GM18867 (cell line): ENCODE measurements at regions not wholly inside any gene's neighbourhood (a gene's known extent, or its start where the extent isn't known, plus 50 kb on each side); places are given as distances from the start of the nearest gene placed in this dataset.
"Not testable (repeated sequence)": the region's sequence is repeated elsewhere in the genome, so short reads cannot be mapped to it uniquely, and the experiment has no call there.

Experiments
- ATAC-seq: cut with Tn5 transposase; IDR thresholded peaks from one replicate; pipeline ENCODE4 v1.9.1; 2021; ENCODE audit warnings: mild to moderate bottlenecking, moderate library complexity; ENCODE audit not compliant: unreplicated experiment

DNA sequence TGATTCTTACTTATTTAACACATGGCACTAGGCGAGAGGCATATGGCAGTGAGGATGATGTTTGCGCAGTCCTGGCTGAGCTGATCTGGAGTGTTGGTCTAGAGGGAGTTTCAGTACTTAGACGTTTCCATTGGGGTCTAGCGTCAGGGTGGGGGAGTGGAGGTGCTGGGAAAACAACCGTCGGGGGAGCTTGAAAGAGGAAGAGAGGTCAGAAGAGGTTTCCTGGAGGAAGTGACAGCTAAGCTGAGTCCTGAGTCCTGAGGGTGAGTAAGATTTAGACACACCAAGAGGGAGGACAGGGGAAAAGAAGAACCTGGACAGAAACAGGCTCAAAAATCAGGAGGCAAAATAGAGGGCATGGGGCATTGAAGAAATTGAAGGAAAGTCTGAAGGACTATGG, 81.4 kb downstream of the ALOX5AP start:
- ATAC-seq: no peak

- ATAC-seq: no peak
These were observed 83.1 kb downstream of the ALOX5AP start for GRCh38 chr13:30818323-30818960.

- no peak for ATAC-seq
These were observed 84.0 kb downstream of the ALOX5AP start for GRCh38 chr13:30819136-30819888.

DNA sequence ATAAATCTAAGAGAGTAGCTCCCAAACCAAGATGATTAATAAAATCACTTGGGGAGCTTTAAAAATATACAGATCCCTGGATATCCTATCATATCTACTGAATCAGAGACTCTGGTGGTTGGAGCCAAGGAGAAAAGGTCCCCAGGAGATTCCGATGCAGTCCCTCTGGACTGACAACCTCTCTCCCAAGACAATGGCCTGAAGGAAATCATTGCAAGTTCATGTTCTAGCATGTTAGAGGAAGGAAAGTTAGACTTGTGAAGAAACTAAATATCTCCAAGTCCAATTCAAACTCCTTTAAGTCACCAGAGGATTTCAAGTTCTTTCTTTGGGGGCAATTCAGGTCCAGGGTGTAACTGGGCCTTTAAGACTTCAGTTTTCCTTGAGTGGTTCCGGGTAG, 84.7 kb upstream of the MEDAG start:
- no peak for ATAC-seq

- no peak for ATAC-seq
These were observed 81.4 kb upstream of the MEDAG start for GRCh38 chr13:30824651-30825050.

- no peak for ATAC-seq
These were observed 79.0 kb upstream of the MEDAG start for GRCh38 chr13:30826911-30827577.

DNA sequence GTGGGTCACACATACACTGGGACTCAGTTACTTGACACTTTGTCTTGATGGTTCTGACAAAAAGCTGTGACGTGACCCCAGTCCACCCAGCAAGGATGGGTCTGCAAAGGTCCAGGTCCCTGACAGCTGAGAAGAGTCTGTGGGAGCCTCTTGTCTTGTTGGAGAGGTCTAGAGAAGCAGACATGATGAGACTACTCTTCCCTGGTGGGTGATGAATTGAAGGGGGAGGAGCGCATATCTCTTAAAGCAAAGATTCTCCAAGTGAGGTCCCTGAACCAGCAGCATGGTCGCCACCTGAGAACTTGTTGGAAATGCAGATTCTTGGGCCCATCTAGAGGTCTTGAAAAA, 78.5 kb upstream of the MEDAG start:
- ATAC-seq: no peak

DNA sequence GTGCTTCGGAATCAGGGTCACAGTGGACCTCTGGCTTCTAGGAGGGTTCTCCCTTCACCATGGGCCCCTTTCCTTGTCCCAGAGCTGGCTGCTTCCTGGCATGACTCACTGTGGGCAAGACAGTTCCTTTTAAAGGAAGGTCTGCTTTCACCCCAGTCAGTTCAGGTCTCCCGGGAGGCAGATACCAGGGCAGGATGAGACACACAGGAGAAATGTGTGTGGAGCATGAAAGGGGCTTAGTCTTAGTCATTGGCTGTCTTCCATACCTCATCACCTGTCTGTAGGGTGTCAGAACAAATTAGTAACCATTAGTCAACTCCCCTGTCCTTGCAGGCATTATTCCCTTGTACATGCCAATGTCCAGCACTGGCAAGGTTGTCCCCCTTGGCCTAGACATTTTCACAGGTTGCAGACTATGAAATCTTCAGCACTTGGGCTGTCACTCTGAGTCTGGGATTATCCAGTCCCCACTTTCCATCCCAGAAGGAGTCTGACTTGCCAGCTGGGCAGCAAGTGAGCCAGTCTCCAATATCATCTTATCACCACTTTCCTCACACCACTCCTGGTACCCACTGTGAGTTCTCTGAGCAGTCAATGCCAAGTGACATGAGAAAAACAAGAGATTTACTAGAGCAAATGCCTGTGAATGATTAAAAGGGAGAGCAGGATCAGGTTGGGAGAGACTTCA, 76.8 kb upstream of the MEDAG start:
- ATAC-seq: no peak

- ATAC-seq: no peak
These were observed 76.0 kb upstream of the MEDAG start for GRCh38 chr13:30829833-30830637.

DNA sequence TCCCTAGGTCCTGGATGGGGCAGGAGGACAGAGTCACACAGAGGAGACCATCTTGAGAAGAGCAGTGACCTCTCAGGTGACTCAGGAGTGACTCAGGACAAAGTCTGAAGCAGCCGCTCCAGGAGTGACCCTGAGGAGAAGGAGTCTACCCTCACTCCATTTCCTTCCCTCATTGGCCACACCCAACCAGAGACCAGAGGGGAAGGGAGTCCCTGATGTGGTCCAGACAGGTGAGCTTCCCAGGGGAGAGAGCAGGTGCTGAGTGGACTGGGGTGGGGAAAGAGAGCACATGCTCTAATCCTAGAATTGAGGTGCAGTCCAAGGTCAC, 75.5 kb upstream of the MEDAG start:
- no peak for ATAC-seq

DNA sequence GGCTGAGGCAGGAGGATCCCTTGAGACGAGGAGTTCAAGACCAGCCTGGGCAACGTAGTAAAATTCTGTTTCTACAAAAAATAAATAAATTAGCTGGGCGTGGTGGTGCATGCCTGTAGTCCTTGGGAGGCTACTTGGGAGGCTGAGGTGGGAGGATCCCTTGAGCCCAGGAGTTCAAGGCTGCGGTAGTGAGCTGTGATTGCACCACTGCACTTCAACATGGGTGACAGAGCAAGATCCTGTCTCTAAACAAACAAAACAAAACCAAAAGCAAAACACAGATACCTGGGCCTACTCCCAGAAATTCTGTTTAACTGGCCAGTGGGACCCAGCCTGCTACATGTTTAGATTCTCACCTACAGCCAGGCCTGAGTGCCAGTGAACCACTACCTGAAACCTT, 74.6 kb upstream of the MEDAG start:
- ATAC-seq: no peak

DNA sequence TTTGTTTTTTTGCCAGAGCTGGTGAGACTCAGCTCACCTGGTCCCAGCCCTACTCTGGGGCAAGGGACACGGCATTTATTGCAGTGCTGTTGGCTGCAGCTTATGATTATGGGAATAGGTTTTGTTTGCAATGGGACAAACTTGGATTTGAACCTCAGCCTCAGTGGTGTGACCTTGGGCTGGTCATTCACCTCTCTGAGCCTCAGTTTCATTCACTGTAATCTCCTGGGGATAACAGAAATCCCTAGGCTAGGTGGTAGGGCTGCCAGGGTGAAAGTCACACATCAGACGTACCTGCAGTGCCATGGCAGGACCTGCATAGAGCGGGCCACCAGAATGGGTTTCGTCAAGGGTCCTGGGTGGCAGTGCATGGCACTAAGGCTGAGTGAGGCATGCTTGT, 73.7 kb upstream of the MEDAG start:
- ATAC-seq: no peak

GRCh38 chr13:30832845-30833332, 73.2 kb upstream of the MEDAG start:
- no peak for ATAC-seq

GRCh38 chr13:30835442-30835841, 70.6 kb upstream of the MEDAG start:
- no peak for ATAC-seq

GRCh38 chr13:30837227-30838159, 68.6 kb upstream of the MEDAG start:
- no peak for ATAC-seq

DNA sequence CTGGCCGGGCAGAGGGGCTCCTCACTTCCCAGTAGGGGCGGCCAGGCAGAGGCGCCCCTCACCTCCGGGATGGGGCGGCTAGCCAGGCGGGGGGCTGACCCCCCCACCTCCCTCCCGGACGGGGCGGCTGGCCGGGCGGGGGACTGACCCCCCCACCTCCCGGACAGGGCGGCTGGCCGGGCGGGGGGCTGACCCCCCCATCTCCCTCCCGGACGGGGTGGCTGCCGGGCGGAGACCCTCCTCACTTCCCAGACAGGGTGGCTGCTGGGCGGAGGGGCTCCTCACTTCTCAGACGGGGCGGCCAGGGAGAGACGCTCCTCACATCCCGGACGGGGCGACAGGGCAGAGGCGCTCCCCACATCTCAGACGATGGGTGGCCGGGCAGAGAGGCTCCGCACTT, 66.4 kb upstream of the MEDAG start:
- ATAC-seq: not testable (repeated sequence)

DNA sequence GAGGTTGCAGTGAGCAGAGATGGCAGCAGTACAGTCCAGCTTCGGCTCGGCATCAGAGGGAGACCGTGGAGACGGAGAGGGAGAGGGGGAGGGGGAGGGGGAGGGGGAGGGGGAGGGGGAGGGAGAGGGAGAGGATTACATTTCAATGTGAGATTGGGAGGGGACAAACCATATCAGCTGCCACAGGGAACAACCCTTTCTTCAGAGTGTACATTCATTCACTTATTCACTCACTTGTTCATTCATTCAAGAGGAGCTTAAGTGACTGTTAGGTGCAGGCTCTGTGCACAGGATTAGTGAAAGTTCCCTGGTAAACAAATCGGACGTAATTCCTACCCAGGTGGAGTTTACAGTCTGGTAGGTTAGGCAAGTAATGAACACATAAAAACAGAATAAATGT, 65.6 kb upstream of the MEDAG start:
- no peak for ATAC-seq

- no peak for ATAC-seq
These were observed 64.9 kb upstream of the MEDAG start for GRCh38 chr13:30841154-30841553.

DNA sequence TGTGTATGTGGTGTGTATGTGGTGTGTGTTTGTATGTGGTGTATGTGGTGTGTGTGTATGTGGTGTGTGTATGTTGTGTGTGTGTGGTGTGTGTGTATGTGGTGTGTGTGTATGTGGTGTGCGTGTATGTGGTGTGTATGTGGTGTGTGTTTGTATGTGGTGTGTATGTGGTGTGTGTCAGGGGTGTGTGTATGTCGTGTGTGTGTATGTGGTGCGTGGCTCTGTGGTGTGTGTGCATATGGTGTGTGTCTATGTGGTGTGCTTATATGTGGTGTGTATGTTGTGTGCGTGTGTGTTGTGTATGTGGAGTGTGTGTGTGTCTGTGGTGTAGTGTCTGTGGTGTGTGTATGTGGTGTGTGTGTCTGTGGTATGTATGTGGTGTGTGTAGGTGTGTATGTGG, 62.5 kb upstream of the MEDAG start:
- ATAC-seq: no peak
